Vagina (tissue), 2 donors: ENCODE measurements at regions not wholly inside any gene's neighbourhood (a gene's known extent, or its start where the extent isn't known, plus 50 kb on each side); places are given as distances from the start of the nearest gene placed in this dataset.

Experiments
- DNase-seq, 2 donors: peaks; one replicate each; pipeline ENCODE4 v3.0.0-alpha.2; 2017; ENCODE audit errors: extremely low spot score in 2 of 2
- H3K27ac ChIP-seq: fragments of 200-600 bp; sonication (generic); one replicate; pipeline ENCODE4 v1.5.1; 2019
- H3K27me3 ChIP-seq: fragments of 200-600 bp; sonication (generic); one replicate; pipeline ENCODE4 v1.5.1; 2019
- H3K36me3 ChIP-seq, 2 donors: fragments of 200-600 bp; sonication (generic); one replicate each; pipeline ENCODE4 v1.5.1; 2017 to 2019
- H3K4me1 ChIP-seq: fragments of 200-600 bp; sonication (generic); one replicate; pipeline ENCODE4 v1.5.1; 2019
- H3K4me3 ChIP-seq, 2 donors: fragments of 200-600 bp; sonication (generic); 1 replicate in 1 of 2; 2 replicates in 1 of 2; pipeline ENCODE4 v1.5.1; 2016 to 2019
- H3K9me3 ChIP-seq: fragments of 200-600 bp; sonication (generic); one replicate; pipeline ENCODE4 v1.5.1; 2019
- CTCF ChIP-seq, 3 experiments: fragments of 450-650 bp in 2 of 3; fragments of 200-600 bp in 1 of 3; sonication (generic) in 1 of 3; IDR thresholded peaks; one replicate each; pipeline ENCODE4 v1.5.1; 2017 to 2019; ENCODE audit warnings: antibody characterized with exemption in 3 of 3, mild to moderate bottlenecking in 2 of 3, moderate library complexity in 2 of 3
- POLR2A ChIP-seq, 2 donors: fragments of 450-650 bp; IDR thresholded peaks; one replicate each; pipeline ENCODE4 v1.6.1; 2017; ENCODE audit warnings: antibody characterized with exemption in 2 of 2, mild to moderate bottlenecking in 2 of 2, moderate library complexity in 2 of 2
- POLR2AphosphoS5 ChIP-seq, 2 donors: sonication (generic); formaldehyde crosslinking; IDR thresholded peaks; one replicate each; pipeline ENCODE4 v1.9.0; 2017; ENCODE audit warnings: antibody characterized with exemption in 2 of 2, mild to moderate bottlenecking in 2 of 2, low read depth in 1 of 2; ENCODE audit not compliant: insufficient read depth in 1 of 2
- intact Hi-C: fragments of 100-400 bp; cut with DNase I; formaldehyde crosslinking; loops from one replicate; pipeline ENCODE4 v1.15.1; 2023

- intact Hi-C loops: no loop called here
- no peak overlapping the region for H3K4me3 ChIP-seq
- H3K4me1 ChIP-seq: no peaks in the 10 kb centered on the region
- no peak for TF ChIP-seq POLR2A (IDR thresholded peaks at IDR 0.05)
- no peak for TF ChIP-seq CTCF (IDR thresholded peaks at IDR 0.05)
- no peak for TF ChIP-seq POLR2AphosphoS5 (IDR thresholded peaks at IDR 0.05; ENCODE audit: insufficient read depth in 1 of 2, low read depth in 1 of 2)
- no peak overlapping the region for H3K27ac ChIP-seq
- H3K9me3 ChIP-seq: no peaks in the 10 kb centered on the region
- no peaks in the 10 kb centered on the region for H3K36me3 ChIP-seq
- DNase-seq: no peak
- no peaks in the 10 kb centered on the region for H3K27me3 ChIP-seq
Measured at GRCh38 chr12:72836194-72836593, 564.0 kb downstream of the TRHDE start.

GRCh38 chr12:72839696-72840095 lies 567.5 kb downstream of the TRHDE start:
- H3K9me3 ChIP-seq: no peaks in the 10 kb centered on the region
- intact Hi-C loops: no loop called here
- no peak overlapping the region for H3K27ac ChIP-seq
- H3K27me3 ChIP-seq: no peaks in the 10 kb centered on the region
- H3K36me3 ChIP-seq: no peaks in the 10 kb centered on the region
- no peaks in the 10 kb centered on the region for H3K4me1 ChIP-seq
- no peak overlapping the region for H3K4me3 ChIP-seq
- no peak for DNase-seq
- TF ChIP-seq POLR2A (IDR thresholded peaks at IDR 0.05) (no peak), POLR2AphosphoS5 (IDR thresholded peaks at IDR 0.05; ENCODE audit: insufficient read depth in 1 of 2, low read depth in 1 of 2) (no peak), CTCF (IDR thresholded peaks at IDR 0.05) (no peak)

GRCh38 chr12:72863671-72864070 lies 591.5 kb downstream of the TRHDE start:
- H3K4me3 ChIP-seq: no peak overlapping the region
- intact Hi-C loops: no loop called here
- no peaks in the 10 kb centered on the region for H3K4me1 ChIP-seq

GRCh38 chr12:72865921-72866320 lies 593.8 kb downstream of the TRHDE start:
- TF ChIP-seq CTCF (IDR thresholded peaks at IDR 0.05): no peak
- TF ChIP-seq POLR2A (IDR thresholded peaks at IDR 0.05): no peak
- TF ChIP-seq POLR2AphosphoS5 (IDR thresholded peaks at IDR 0.05; ENCODE audit: insufficient read depth in 1 of 2, low read depth in 1 of 2): no peak
- H3K4me1 ChIP-seq: no peaks in the 10 kb centered on the region
- no peak overlapping the region for H3K27ac ChIP-seq
- no peak for DNase-seq
- H3K27me3 ChIP-seq: no peaks in the 10 kb centered on the region
- H3K9me3 ChIP-seq: no peaks in the 10 kb centered on the region
- intact Hi-C loops: no loop called here
- no peaks in the 10 kb centered on the region for H3K36me3 ChIP-seq
- no peak overlapping the region for H3K4me3 ChIP-seq

More at GRCh38 chr12:72863671-72864070, 591.5 kb downstream of the TRHDE start:
- H3K27me3 ChIP-seq: no peaks in the 10 kb centered on the region
- DNase-seq: no peak
- TF ChIP-seq CTCF (IDR thresholded peaks at IDR 0.05): no peak
- no peak for TF ChIP-seq POLR2AphosphoS5 (IDR thresholded peaks at IDR 0.05; ENCODE audit: insufficient read depth in 1 of 2, low read depth in 1 of 2)
- TF ChIP-seq POLR2A (IDR thresholded peaks at IDR 0.05): no peak
- H3K27ac ChIP-seq: no peak overlapping the region
- no peaks in the 10 kb centered on the region for H3K9me3 ChIP-seq
- H3K36me3 ChIP-seq: no peaks in the 10 kb centered on the region

GRCh38 chr12:72869024-72869423 lies 596.9 kb downstream of the TRHDE start:
- intact Hi-C loops: no loop called here

More at GRCh38 chr12:72869024-72869423, 596.9 kb downstream of the TRHDE start:
- H3K27ac ChIP-seq: no peak overlapping the region
- H3K4me3 ChIP-seq: no peak overlapping the region
- H3K9me3 ChIP-seq: no peaks in the 10 kb centered on the region
- no peak for DNase-seq
- no peaks in the 10 kb centered on the region for H3K27me3 ChIP-seq
- no peak for TF ChIP-seq CTCF (IDR thresholded peaks at IDR 0.05)
- no peak for TF ChIP-seq POLR2A (IDR thresholded peaks at IDR 0.05)
- TF ChIP-seq POLR2AphosphoS5 (IDR thresholded peaks at IDR 0.05; ENCODE audit: insufficient read depth in 1 of 2, low read depth in 1 of 2): no peak
- H3K4me1 ChIP-seq: no peaks in the 10 kb centered on the region
- H3K36me3 ChIP-seq: no peaks in the 10 kb centered on the region
